BLaER1 treated with 17β-estradiol and CSF1 and Interleukin-3, amounts not matched to agents 10 nM and 100 nM (cell line): ENCODE measurements at regions not wholly inside any gene's neighbourhood (a gene's known extent, or its start where the extent isn't known, plus 50 kb on each side); places are given as distances from the start of the nearest gene placed in this dataset.

ENCODE experiments used
- H3K27ac ChIP-seq, 11 experiments: shearing (Covaris generic); formaldehyde crosslinking; 2 replicates each; pipeline ENCODE4 v1.8.1; 2022
- H3K27me3 ChIP-seq, 11 experiments: shearing (Covaris generic); formaldehyde crosslinking; 2 replicates each; pipeline ENCODE4 v1.8.1; 2022
- H3K36me3 ChIP-seq, 11 experiments: shearing (Covaris generic); formaldehyde crosslinking; 2 replicates each; pipeline ENCODE4 v1.8.1; 2022
- H3K4me1 ChIP-seq, 10 experiments: shearing (Covaris generic); formaldehyde crosslinking; 2 replicates each; pipeline ENCODE4 v1.8.1; 2022
- H3K4me2 ChIP-seq, 11 experiments: shearing (Covaris generic); formaldehyde crosslinking; 2 replicates each; pipeline ENCODE4 v1.8.1; 2022
- H3K4me3 ChIP-seq, 10 experiments: shearing (Covaris generic); formaldehyde crosslinking; 2 replicates each; pipeline ENCODE4 v1.8.1; 2022
- H3K9ac ChIP-seq, 11 experiments: shearing (Covaris generic); formaldehyde crosslinking; 2 replicates each; pipeline ENCODE4 v1.8.1; 2022
- H3K9me3 ChIP-seq, 11 experiments: shearing (Covaris generic); formaldehyde crosslinking; replicated peaks in 1 of 11; 2 replicates each; pipeline ENCODE4 v1.8.1; 2022
- H4K20me1 ChIP-seq, 11 experiments: shearing (Covaris generic); formaldehyde crosslinking; 2 replicates each; pipeline ENCODE4 v1.8.1; 2022
- Cebpa-rat ChIP-seq, 11 experiments: shearing (Covaris generic); IDR thresholded peaks; 2 replicates each; pipeline ENCODE4 v1.8.1; 2022

GRCh38 chr6:47146431-47147174, 104.5 kb upstream of the ADGRF1 start:
- Histone ChIP-seq H3K9ac (peak overlapping the region in 1 of 11 experiments; percentile 9; a peak in 1 of 22 replicates), H4K20me1 (no peaks in the 10 kb centered on the region), H3K36me3 (no peaks in the 10 kb centered on the region), H3K9me3 (peaks cover 5 to 18% (median 14%) of the 10 kb centered on the region in 11 experiments; a peak in 21 of 22 replicates), H3K4me3 (no peak overlapping the region; a peak in 1 of 20 replicates), H3K4me2 (peak overlapping the region in 10 of 11 experiments; percentile 4 to 86 (median 67); a peak in 19 of 22 replicates), H3K27ac (no peak overlapping the region; a peak in 1 of 22 replicates), H3K4me1 (peaks cover 5 to 30% (median 25%) of the 10 kb centered on the region in 10 experiments; a peak in 16 of 20 replicates), H3K27me3 (no peaks in the 10 kb centered on the region)
- no peak for TF ChIP-seq Cebpa-rat (IDR thresholded peaks at IDR 0.05)

GRCh38 chr6:47145212-47145611, 103.1 kb upstream of the ADGRF1 start:
- Histone ChIP-seq H4K20me1 (no peaks in the 10 kb centered on the region), H3K27ac (no peak overlapping the region), H3K36me3 (no peaks in the 10 kb centered on the region), H3K4me1 (peaks cover 5 to 30% (median 25%) of the 10 kb centered on the region in 10 experiments; a peak in 16 of 20 replicates), H3K9ac (no peak overlapping the region), H3K27me3 (no peaks in the 10 kb centered on the region), H3K4me3 (no peak overlapping the region), H3K4me2 (no peak overlapping the region), H3K9me3 (peaks cover 5 to 23% (median 14%) of the 10 kb centered on the region in 11 experiments; a peak in 21 of 22 replicates)
- TF ChIP-seq Cebpa-rat (IDR thresholded peaks at IDR 0.05): no peak

GRCh38 chr6:47144306-47144705, 102.2 kb upstream of the ADGRF1 start:
- no peak for TF ChIP-seq Cebpa-rat (IDR thresholded peaks at IDR 0.05)
- peaks cover 5 to 30% (median 25%) of the 10 kb centered on the region in 10 experiments; a peak in 16 of 20 replicates for H3K4me1 ChIP-seq
- H3K9me3 ChIP-seq: peaks cover 5 to 23% (median 14%) of the 10 kb centered on the region in 11 experiments; a peak in 21 of 22 replicates
- no peak overlapping the region for H3K4me3 ChIP-seq
- H4K20me1 ChIP-seq: no peaks in the 10 kb centered on the region
- H3K4me2 ChIP-seq: no peak overlapping the region
- H3K27me3 ChIP-seq: no peaks in the 10 kb centered on the region
- H3K27ac ChIP-seq: no peak overlapping the region
- no peaks in the 10 kb centered on the region for H3K36me3 ChIP-seq
- no peak overlapping the region for H3K9ac ChIP-seq

GRCh38 chr6:47141963-47142362, 99.8 kb upstream of the ADGRF1 start:
- Histone ChIP-seq H4K20me1 (no peaks in the 10 kb centered on the region), H3K36me3 (no peaks in the 10 kb centered on the region), H3K27ac (no peak overlapping the region), H3K4me1 (peaks cover 0 to 15% (median 13%) of the 10 kb centered on the region in 10 experiments; a peak in 16 of 20 replicates), H3K9me3 (peaks cover 5 to 23% (median 15%) of the 10 kb centered on the region in 11 experiments; a peak in 21 of 22 replicates), H3K4me2 (no peak overlapping the region), H3K4me3 (no peak overlapping the region), H3K9ac (no peak overlapping the region), H3K27me3 (no peaks in the 10 kb centered on the region)
- no peak for TF ChIP-seq Cebpa-rat (IDR thresholded peaks at IDR 0.05)

- no peaks in the 10 kb centered on the region for H3K27me3 ChIP-seq
- H3K4me2 ChIP-seq: no peak overlapping the region
- no peak overlapping the region for H3K9ac ChIP-seq
- H3K4me1 ChIP-seq: peaks cover 0 to 7% (median 5%) of the 10 kb centered on the region in 10 experiments; a peak in 16 of 20 replicates
- peaks cover 5 to 23% (median 15%) of the 10 kb centered on the region in 11 experiments; a peak in 21 of 22 replicates for H3K9me3 ChIP-seq
- no peaks in the 10 kb centered on the region for H4K20me1 ChIP-seq
- no peak overlapping the region for H3K27ac ChIP-seq
- TF ChIP-seq Cebpa-rat (IDR thresholded peaks at IDR 0.05): no peak
- no peak overlapping the region for H3K4me3 ChIP-seq
- H3K36me3 ChIP-seq: no peaks in the 10 kb centered on the region
Observed at GRCh38 chr6:47141171-47141570, 99.0 kb upstream of the ADGRF1 start.

GRCh38 chr6:47138046-47138445, 95.9 kb upstream of the ADGRF1 start:
- Histone ChIP-seq H3K4me3 (no peak overlapping the region), H3K9ac (no peak overlapping the region), H3K27me3 (no peaks in the 10 kb centered on the region), H4K20me1 (no peaks in the 10 kb centered on the region), H3K36me3 (no peaks in the 10 kb centered on the region), H3K4me1 (peaks cover 0 to 27% (median 13%) of the 10 kb centered on the region in 10 experiments; a peak in 16 of 20 replicates), H3K27ac (no peak overlapping the region), H3K9me3 (peaks cover 5 to 15% (median 9%) of the 10 kb centered on the region in 11 experiments; a peak in 21 of 22 replicates), H3K4me2 (no peak overlapping the region)
- no peak for TF ChIP-seq Cebpa-rat (IDR thresholded peaks at IDR 0.05)

GRCh38 chr6:47137073-47137472, 94.9 kb upstream of the ADGRF1 start:
- Histone ChIP-seq H3K9ac (no peak overlapping the region), H3K4me3 (no peak overlapping the region), H3K36me3 (no peaks in the 10 kb centered on the region), H3K27me3 (no peaks in the 10 kb centered on the region), H3K9me3 (peaks cover 0 to 6% (median 0%) of the 10 kb centered on the region in 11 experiments; a peak in 3 of 22 replicates), H3K27ac (no peak overlapping the region), H3K4me1 (peaks cover 0 to 27% (median 13%) of the 10 kb centered on the region in 10 experiments; a peak in 16 of 20 replicates), H3K4me2 (no peak overlapping the region), H4K20me1 (no peaks in the 10 kb centered on the region)
- TF ChIP-seq Cebpa-rat (IDR thresholded peaks at IDR 0.05): no peak

- Histone ChIP-seq H3K4me3 (no peak overlapping the region), H3K36me3 (no peaks in the 10 kb centered on the region), H3K4me2 (peak overlapping the region in 4 of 11 experiments; percentile 19 to 66 (median 30); a peak in 4 of 22 replicates), H3K27me3 (no peaks in the 10 kb centered on the region), H3K9ac (no peak overlapping the region), H4K20me1 (no peaks in the 10 kb centered on the region), H3K4me1 (peaks cover 0 to 27% (median 13%) of the 10 kb centered on the region in 10 experiments; a peak in 16 of 20 replicates), H3K27ac (no peak overlapping the region), H3K9me3 (peaks cover 0 to 4% (median 0%) of the 10 kb centered on the region in 11 experiments; a peak in 2 of 22 replicates)
- no peak for TF ChIP-seq Cebpa-rat (IDR thresholded peaks at IDR 0.05)
Observed at GRCh38 chr6:47135772-47136171, 93.6 kb upstream of the ADGRF1 start.

GRCh38 chr6:47134476-47135189, 92.5 kb upstream of the ADGRF1 start:
- H3K4me3 ChIP-seq: 0 out of 20 replicates have a peak overlapping the region, but pooled peaks of 1 of the 10 experiments have one; percentile 1
- H3K27ac ChIP-seq: peak overlapping the region in 5 of 11 experiments; percentile 5 to 51 (median 30); a peak in 8 of 22 replicates
- H3K27me3 ChIP-seq: no peaks in the 10 kb centered on the region
- TF ChIP-seq Cebpa-rat (IDR thresholded peaks at IDR 0.05): no peak
- H4K20me1 ChIP-seq: no peaks in the 10 kb centered on the region
- H3K36me3 ChIP-seq: no peaks in the 10 kb centered on the region
- peaks cover 0 to 28% (median 13%) of the 10 kb centered on the region in 10 experiments; a peak in 15 of 20 replicates for H3K4me1 ChIP-seq
- H3K9me3 ChIP-seq: peaks cover 0 to 4% (median 0%) of the 10 kb centered on the region in 11 experiments; a peak in 2 of 22 replicates
- H3K4me2 ChIP-seq: peak overlapping the region in 10 of 11 experiments; percentile 2 to 80 (median 54); a peak in 14 of 22 replicates
- H3K9ac ChIP-seq: no peak overlapping the region
